Body of pancreas (tissue), 4 donors: ENCODE measurements at regions not wholly inside any gene's neighbourhood (a gene's known extent, or its start where the extent isn't known, plus 50 kb on each side); places are given as distances from the start of the nearest gene placed in this dataset.

Experiments used
- CTCF ChIP-seq, 7 experiments: fragments of 450-650 bp in 4 of 7; fragments of 200-600 bp in 3 of 7; sonication (generic) in 3 of 7; IDR thresholded peaks; one replicate each; pipeline ENCODE4 v1.5.1; 2016 to 2019; ENCODE audit warnings: antibody characterized with exemption in 7 of 7
- POLR2A ChIP-seq, 3 donors: fragments of 450-650 bp; IDR thresholded peaks; one replicate each; pipeline ENCODE4 v1.6.1; 2016; ENCODE audit warnings: antibody characterized with exemption in 3 of 3, mild to moderate bottlenecking in 2 of 3

- TF ChIP-seq POLR2A (IDR thresholded peaks at IDR 0.05) (no peak), CTCF (IDR thresholded peaks at IDR 0.05) (no peak)
These were observed 150.1 kb upstream of the SOX5 start for GRCh38 chr12:24099576-24099975.
